ENCODE measurements at regions not wholly inside any gene's neighbourhood (a gene's known extent, or its start where the extent isn't known, plus 50 kb on each side); places are given as distances from the start of the nearest gene placed in this dataset.

DNA sequence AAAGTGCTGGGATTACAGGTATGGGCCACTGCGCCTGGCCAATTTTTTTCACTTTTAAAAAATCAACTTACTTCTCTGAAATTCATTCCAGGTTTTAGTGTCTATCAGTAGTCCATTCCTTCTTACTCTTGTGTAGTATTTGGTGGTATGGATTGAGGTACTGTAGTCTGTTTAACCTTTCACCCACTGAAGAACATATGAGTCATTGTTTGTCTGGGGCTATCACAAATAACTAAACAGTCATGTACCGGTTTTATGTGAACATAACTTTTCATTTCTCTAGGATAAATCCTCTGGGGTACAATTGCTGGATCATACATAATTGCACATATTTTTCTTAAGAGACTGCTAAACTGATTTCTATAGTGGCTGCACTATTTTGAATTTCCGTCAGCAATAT, 1188.0 kb upstream of the CDH9 start:
- Mint-ChIP-seq H3K9me3 (peaks cover 11 to 24% of the 10 kb centered on the region in 2 donors), H3K27me3 (ENCODE audit: low read depth in 2 of 2) (no peaks in the 10 kb centered on the region), H3K4me3 (no peak overlapping the region), H3K4me1 (no peaks in the 10 kb centered on the region), H3K27ac (no peak overlapping the region), H3K36me3 (no peaks in the 10 kb centered on the region)
- no peak for TF ChIP-seq CTCF (IDR thresholded peaks at IDR 0.05)
- Histone ChIP-seq H3K4me3 (ENCODE audit: low read length) (no peak overlapping the region), H3K4me1 (ENCODE audit: control insufficient read depth, insufficient read depth, low read length) (no peaks in the 10 kb centered on the region), H3K36me3 (ENCODE audit: control insufficient read depth, insufficient read depth, low read length) (no peaks in the 10 kb centered on the region), H3K27me3 (ENCODE audit: control insufficient read depth, insufficient read depth, low read length) (no peaks in the 10 kb centered on the region), H3K27ac (ENCODE audit: low read length) (no peak overlapping the region), H3K9me3 (ENCODE audit: control insufficient read depth, insufficient read depth, low read length) (no peaks in the 10 kb centered on the region)
- ATAC-seq (no peak), DNase-seq (no peak)
- intact Hi-C loops (cut with micrococcal nuclease): no loop called here
- WGBS (ENCODE audit: insufficient coverage): 95% methylated on average over 2 of the region's 3 CpGs

DNA sequence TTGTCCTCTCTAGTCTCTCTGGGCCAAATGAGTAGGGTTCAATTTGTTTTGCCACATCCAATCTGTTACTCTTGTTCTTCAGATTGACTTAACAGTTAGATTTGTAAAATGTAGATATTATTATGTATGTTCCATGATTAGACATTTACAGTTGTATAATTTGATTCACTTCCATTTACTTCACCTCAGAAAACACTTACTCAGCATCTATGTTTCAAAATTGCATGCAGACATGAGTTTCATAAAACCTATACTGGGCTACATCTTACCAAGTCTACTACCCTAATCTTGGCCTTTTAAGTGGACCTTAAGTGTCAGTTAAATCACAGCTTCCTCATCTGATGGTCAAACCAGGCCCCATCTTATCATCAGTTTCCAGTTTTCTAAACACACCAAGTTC, 1181.2 kb upstream of the CDH9 start:
- Mint-ChIP-seq H3K36me3 (no peaks in the 10 kb centered on the region), H3K27ac (no peak overlapping the region), H3K4me3 (no peak overlapping the region), H3K27me3 (ENCODE audit: low read depth in 2 of 2) (no peaks in the 10 kb centered on the region), H3K4me1 (no peaks in the 10 kb centered on the region), H3K9me3 (peaks cover 12 to 14% of the 10 kb centered on the region in 2 donors)
- H3K4me1 ChIP-seq (ENCODE audit: control insufficient read depth, insufficient read depth, low read length): no peaks in the 10 kb centered on the region
- peaks cover 1% of the 10 kb centered on the region for H3K9me3 ChIP-seq (ENCODE audit: control insufficient read depth, insufficient read depth, low read length)
- H3K4me3 ChIP-seq (ENCODE audit: low read length): no peak overlapping the region
- no peaks in the 10 kb centered on the region for H3K36me3 ChIP-seq (ENCODE audit: control insufficient read depth, insufficient read depth, low read length)
- intact Hi-C loops (cut with micrococcal nuclease): no loop called here
- no peaks in the 10 kb centered on the region for H3K27me3 ChIP-seq (ENCODE audit: control insufficient read depth, insufficient read depth, low read length)
- DNase-seq (no peak), ATAC-seq (no peak)
- H3K27ac ChIP-seq (ENCODE audit: low read length): no peak overlapping the region
- TF ChIP-seq CTCF (IDR thresholded peaks at IDR 0.05): no peak

GRCh38 chr5:28217695-28218094, 1179.3 kb upstream of the CDH9 start:
- Histone ChIP-seq H3K27ac (ENCODE audit: low read length) (no peak overlapping the region), H3K9me3 (ENCODE audit: control insufficient read depth, insufficient read depth, low read length) (peaks cover 5% of the 10 kb centered on the region), H3K36me3 (ENCODE audit: control insufficient read depth, insufficient read depth, low read length) (no peaks in the 10 kb centered on the region), H3K4me1 (ENCODE audit: control insufficient read depth, insufficient read depth, low read length) (no peaks in the 10 kb centered on the region), H3K27me3 (ENCODE audit: control insufficient read depth, insufficient read depth, low read length) (no peaks in the 10 kb centered on the region), H3K4me3 (ENCODE audit: low read length) (no peak overlapping the region)
- Mint-ChIP-seq H3K4me3 (no peak overlapping the region), H3K27me3 (ENCODE audit: low read depth in 2 of 2) (no peaks in the 10 kb centered on the region), H3K36me3 (no peaks in the 10 kb centered on the region), H3K4me1 (no peaks in the 10 kb centered on the region), H3K27ac (no peak overlapping the region), H3K9me3 (peaks cover 13% of the 10 kb centered on the region in 2 donors)
- intact Hi-C loops (cut with micrococcal nuclease): no loop called here
- WGBS (ENCODE audit: insufficient coverage): 82% methylated on average over 3 of the region's 3 CpGs
- ATAC-seq (no peak), DNase-seq (no peak)
- no peak for TF ChIP-seq CTCF (IDR thresholded peaks at IDR 0.05)

- no peak for ATAC-seq
- Histone ChIP-seq H3K4me3 (ENCODE audit: low read length) (no peak overlapping the region), H3K27me3 (ENCODE audit: control insufficient read depth, insufficient read depth, low read length) (no peaks in the 10 kb centered on the region), H3K9me3 (ENCODE audit: control insufficient read depth, insufficient read depth, low read length) (peaks cover 5% of the 10 kb centered on the region), H3K36me3 (ENCODE audit: control insufficient read depth, insufficient read depth, low read length) (no peaks in the 10 kb centered on the region), H3K27ac (ENCODE audit: low read length) (no peak overlapping the region), H3K4me1 (ENCODE audit: control insufficient read depth, insufficient read depth, low read length) (no peaks in the 10 kb centered on the region)
- Mint-ChIP-seq H3K4me1 (no peaks in the 10 kb centered on the region), H3K9me3 (peaks cover 13% of the 10 kb centered on the region in 2 donors), H3K4me3 (no peak overlapping the region), H3K36me3 (no peaks in the 10 kb centered on the region), H3K27ac (no peak overlapping the region), H3K27me3 (ENCODE audit: low read depth in 2 of 2) (no peaks in the 10 kb centered on the region)
- intact Hi-C loops (cut with micrococcal nuclease): loop anchor here (1.0 kb wide), 1 partner anchor 8 kb away; no protein-coding TSS in a partner anchor
- DNase-seq: no peak
- 33% methylated on average over 1 of the region's 2 CpGs for WGBS (ENCODE audit: insufficient coverage)
- TF ChIP-seq CTCF (IDR thresholded peaks at IDR 0.05): no peak
These were observed 1178.6 kb upstream of the CDH9 start for GRCh38 chr5:28216939-28217360.
